ENCODE measurements at regions not wholly inside any gene's neighbourhood (a gene's known extent, or its start where the extent isn't known, plus 50 kb on each side); places are given as distances from the start of the nearest gene placed in this dataset.
"Not testable (repeated sequence)": the region's sequence is repeated elsewhere in the genome, so short reads cannot be mapped to it uniquely, and the experiment has no call there.

- Mint-ChIP-seq H3K27me3 (no peaks in the 10 kb centered on the region), H3K4me1 (no peaks in the 10 kb centered on the region), H3K9me3 (no peaks in the 10 kb centered on the region), H3K36me3 (no peaks in the 10 kb centered on the region), H3K27ac (no peak overlapping the region), H3K4me3 (no peak overlapping the region)
- no peak for DNase-seq (ENCODE audit: low spot score in 2 of 2)
- no peak for ATAC-seq (ENCODE audit: low read depth)
Observed at GRCh38 chr13:79937771-79938216, 403.1 kb downstream of the SPRY2 start.

GRCh38 chr13:79937311-79937710 lies 403.6 kb downstream of the SPRY2 start:
- Mint-ChIP-seq H3K27me3 (no peaks in the 10 kb centered on the region), H3K4me3 (no peak overlapping the region), H3K4me1 (no peaks in the 10 kb centered on the region), H3K27ac (no peak overlapping the region), H3K36me3 (no peaks in the 10 kb centered on the region), H3K9me3 (no peaks in the 10 kb centered on the region)
- no peak for ATAC-seq (ENCODE audit: low read depth)
- no peak for DNase-seq (ENCODE audit: low spot score in 2 of 2)

GRCh38 chr13:79936368-79937136 lies 404.4 kb downstream of the SPRY2 start:
- H3K4me3 Mint-ChIP-seq: no peak overlapping the region
- H3K27me3 Mint-ChIP-seq: no peaks in the 10 kb centered on the region
- DNase-seq (ENCODE audit: low spot score in 2 of 2): no peak
- H3K9me3 Mint-ChIP-seq: no peaks in the 10 kb centered on the region
- ATAC-seq (ENCODE audit: low read depth): no peak
- H3K27ac Mint-ChIP-seq: no peak overlapping the region
- no peaks in the 10 kb centered on the region for H3K36me3 Mint-ChIP-seq
- H3K4me1 Mint-ChIP-seq: no peaks in the 10 kb centered on the region

- no peak overlapping the region for H3K27ac Mint-ChIP-seq
- ATAC-seq (ENCODE audit: low read depth) (no peak), DNase-seq (ENCODE audit: low spot score in 2 of 2) (no peak)
- H3K4me3 Mint-ChIP-seq: no peak overlapping the region
- H3K36me3 Mint-ChIP-seq: no peaks in the 10 kb centered on the region
- H3K27me3 Mint-ChIP-seq: no peaks in the 10 kb centered on the region
- H3K9me3 Mint-ChIP-seq: peaks cover 2% of the 10 kb centered on the region
- no peaks in the 10 kb centered on the region for H3K4me1 Mint-ChIP-seq
Observed at GRCh38 chr13:79935121-79935520, 405.8 kb downstream of the SPRY2 start.

GRCh38 chr13:79933389-79933788 lies 407.5 kb downstream of the SPRY2 start:
- Mint-ChIP-seq H3K4me3 (no peak overlapping the region), H3K4me1 (no peaks in the 10 kb centered on the region), H3K27ac (no peak overlapping the region), H3K27me3 (no peaks in the 10 kb centered on the region), H3K9me3 (peaks cover 2% of the 10 kb centered on the region), H3K36me3 (no peaks in the 10 kb centered on the region)
- ATAC-seq (ENCODE audit: low read depth) (no peak), DNase-seq (ENCODE audit: low spot score in 2 of 2) (no peak)

- Mint-ChIP-seq H3K9me3 (peaks cover 2% of the 10 kb centered on the region), H3K4me3 (no peak overlapping the region), H3K27me3 (no peaks in the 10 kb centered on the region), H3K4me1 (no peaks in the 10 kb centered on the region), H3K27ac (no peak overlapping the region), H3K36me3 (no peaks in the 10 kb centered on the region)
- ATAC-seq (ENCODE audit: low read depth): no peak
- no peak for DNase-seq (ENCODE audit: low spot score in 2 of 2)
Observed at GRCh38 chr13:79932556-79932955, 408.4 kb downstream of the SPRY2 start.

GRCh38 chr13:79923973-79924556 lies 416.9 kb downstream of the SPRY2 start:
- not testable (repeated sequence) for H3K4me3 Mint-ChIP-seq; H3K36me3 Mint-ChIP-seq; H3K27me3 Mint-ChIP-seq; H3K4me1 Mint-ChIP-seq; H3K27ac Mint-ChIP-seq; DNase-seq (ENCODE audit: low spot score in 2 of 2); ATAC-seq (ENCODE audit: low read depth)
- H3K9me3 Mint-ChIP-seq: peaks cover 19% of the 10 kb centered on the region

- Mint-ChIP-seq H3K9me3 (peaks cover 12% of the 10 kb centered on the region), H3K4me3 (no peak overlapping the region), H3K27ac (no peak overlapping the region), H3K4me1 (no peaks in the 10 kb centered on the region), H3K27me3 (no peaks in the 10 kb centered on the region), H3K36me3 (no peaks in the 10 kb centered on the region)
- DNase-seq (ENCODE audit: low spot score in 2 of 2) (no peak), ATAC-seq (ENCODE audit: low read depth) (no peak)
Observed at GRCh38 chr13:79919091-79919490, 421.8 kb downstream of the SPRY2 start.

GRCh38 chr13:79918620-79919019 lies 422.3 kb downstream of the SPRY2 start:
- H3K27me3 Mint-ChIP-seq: no peaks in the 10 kb centered on the region
- no peaks in the 10 kb centered on the region for H3K4me1 Mint-ChIP-seq
- H3K9me3 Mint-ChIP-seq: peaks cover 9% of the 10 kb centered on the region
- no peak overlapping the region for H3K27ac Mint-ChIP-seq
- ATAC-seq (ENCODE audit: low read depth): no peak
- no peak for DNase-seq (ENCODE audit: low spot score in 2 of 2)
- no peaks in the 10 kb centered on the region for H3K36me3 Mint-ChIP-seq
- no peak overlapping the region for H3K4me3 Mint-ChIP-seq

- H3K4me1 Mint-ChIP-seq: no peaks in the 10 kb centered on the region
- H3K36me3 Mint-ChIP-seq: no peaks in the 10 kb centered on the region
- DNase-seq (ENCODE audit: low spot score in 2 of 2) (no peak), ATAC-seq (ENCODE audit: low read depth) (no peak)
- H3K4me3 Mint-ChIP-seq: no peak overlapping the region
- H3K27ac Mint-ChIP-seq: no peak overlapping the region
- H3K9me3 Mint-ChIP-seq: peaks cover 5% of the 10 kb centered on the region
- H3K27me3 Mint-ChIP-seq: no peaks in the 10 kb centered on the region
Observed at GRCh38 chr13:79917628-79918027, 423.3 kb downstream of the SPRY2 start.

GRCh38 chr13:79915114-79915811 lies 425.7 kb downstream of the SPRY2 start:
- H3K36me3 Mint-ChIP-seq: no peaks in the 10 kb centered on the region
- no peak overlapping the region for H3K27ac Mint-ChIP-seq
- H3K4me3 Mint-ChIP-seq: no peak overlapping the region
- ATAC-seq (ENCODE audit: low read depth) (no peak), DNase-seq (ENCODE audit: low spot score in 2 of 2) (no peak)
- H3K9me3 Mint-ChIP-seq: peaks cover 1% of the 10 kb centered on the region
- no peaks in the 10 kb centered on the region for H3K27me3 Mint-ChIP-seq
- no peaks in the 10 kb centered on the region for H3K4me1 Mint-ChIP-seq

- Mint-ChIP-seq H3K4me3 (no peak overlapping the region), H3K27ac (no peak overlapping the region), H3K4me1 (no peaks in the 10 kb centered on the region), H3K27me3 (no peaks in the 10 kb centered on the region), H3K9me3 (no peaks in the 10 kb centered on the region), H3K36me3 (no peaks in the 10 kb centered on the region)
- no peak for ATAC-seq (ENCODE audit: low read depth)
- DNase-seq (ENCODE audit: low spot score in 2 of 2): no peak
Observed at GRCh38 chr13:79913141-79913827, 427.6 kb downstream of the SPRY2 start.

GRCh38 chr13:79912403-79912802 lies 428.5 kb downstream of the SPRY2 start:
- no peak for DNase-seq (ENCODE audit: low spot score in 2 of 2)
- Mint-ChIP-seq H3K27me3 (no peaks in the 10 kb centered on the region), H3K9me3 (peaks cover 2% of the 10 kb centered on the region), H3K4me1 (no peaks in the 10 kb centered on the region), H3K36me3 (no peaks in the 10 kb centered on the region), H3K4me3 (no peak overlapping the region), H3K27ac (no peak overlapping the region)
- ATAC-seq (ENCODE audit: low read depth): no peak

- no peaks in the 10 kb centered on the region for H3K36me3 Mint-ChIP-seq
- DNase-seq (ENCODE audit: low spot score in 2 of 2) (no peak), ATAC-seq (ENCODE audit: low read depth) (no peak)
- H3K4me3 Mint-ChIP-seq: no peak overlapping the region
- peaks cover 2% of the 10 kb centered on the region for H3K9me3 Mint-ChIP-seq
- no peaks in the 10 kb centered on the region for H3K4me1 Mint-ChIP-seq
- H3K27ac Mint-ChIP-seq: no peak overlapping the region
- H3K27me3 Mint-ChIP-seq: no peaks in the 10 kb centered on the region
Observed at GRCh38 chr13:79910875-79911540, 429.9 kb downstream of the SPRY2 start.

Measured in memory B cell (primary cell).